Endometrium (tissue), 2 donors: ENCODE measurements at regions not wholly inside any gene's neighbourhood (a gene's known extent, or its start where the extent isn't known, plus 50 kb on each side); places are given as distances from the start of the nearest gene placed in this dataset.
"Not testable (repeated sequence)": the region's sequence is repeated elsewhere in the genome, so short reads cannot be mapped to it uniquely, and the experiment has no call there.

Experiments
- FAIRE-seq: peaks from 2 replicates; lab custom pipeline; 2012; peaks lifted over from hg19 to GRCh38; lab: Jason Lieb, UNC
- donor health status: control.
- donor health status: control.

DNA sequence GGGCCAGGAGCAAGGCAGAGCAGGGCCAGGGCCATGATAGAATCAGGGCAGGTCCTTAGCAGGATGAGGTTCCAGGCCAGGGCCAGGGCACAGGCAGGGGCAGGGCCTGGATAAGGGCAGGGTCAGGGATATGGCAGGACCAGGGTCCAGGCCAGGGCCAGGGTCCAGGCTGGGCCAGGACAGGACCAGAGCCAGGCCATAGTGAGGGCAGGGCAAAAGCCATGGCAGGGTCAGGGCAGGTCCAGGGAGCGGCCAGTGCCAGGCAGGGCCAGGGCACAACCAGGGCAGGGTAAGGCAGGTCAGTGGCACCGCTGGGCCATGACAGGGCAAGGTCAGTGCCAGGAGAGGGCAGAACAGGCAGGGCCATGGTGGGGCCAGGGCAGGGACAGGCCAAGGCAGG is 152.2 kb downstream of the LIPI start:
- no peak for FAIRE-seq

DNA sequence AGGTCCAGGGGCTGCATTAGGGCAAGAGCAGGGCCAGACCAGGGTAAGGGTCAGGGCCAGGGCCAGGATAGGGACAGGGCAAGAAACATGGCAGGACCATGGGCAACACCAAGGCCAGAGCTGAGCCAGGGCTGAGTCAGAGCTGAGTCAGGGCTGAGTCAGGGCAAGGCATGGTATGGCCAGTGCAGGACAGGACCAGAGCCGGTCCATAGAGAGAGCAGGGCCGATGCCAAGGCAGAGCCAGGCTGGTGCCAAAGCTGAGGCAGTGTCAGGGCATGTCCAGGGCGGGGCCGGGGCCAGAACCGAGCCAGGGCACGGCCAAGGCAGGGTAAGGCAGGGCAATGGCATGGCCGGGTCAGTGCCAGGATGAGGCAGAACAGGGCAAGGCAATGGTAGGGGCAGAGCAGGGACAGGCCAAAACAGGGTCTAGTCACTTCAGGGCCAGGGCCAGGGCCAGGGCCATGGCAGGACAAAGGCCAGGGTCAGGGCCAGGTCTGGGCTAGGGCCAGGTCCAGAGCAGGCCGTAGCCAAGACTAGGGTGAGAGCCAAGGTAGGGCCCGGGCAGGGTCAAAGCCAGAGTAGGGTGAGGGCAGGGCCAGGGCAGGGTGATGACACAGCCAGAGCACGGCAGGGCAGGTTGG is 152.8 kb downstream of the LIPI start:
- FAIRE-seq = not testable (repeated sequence)

DNA sequence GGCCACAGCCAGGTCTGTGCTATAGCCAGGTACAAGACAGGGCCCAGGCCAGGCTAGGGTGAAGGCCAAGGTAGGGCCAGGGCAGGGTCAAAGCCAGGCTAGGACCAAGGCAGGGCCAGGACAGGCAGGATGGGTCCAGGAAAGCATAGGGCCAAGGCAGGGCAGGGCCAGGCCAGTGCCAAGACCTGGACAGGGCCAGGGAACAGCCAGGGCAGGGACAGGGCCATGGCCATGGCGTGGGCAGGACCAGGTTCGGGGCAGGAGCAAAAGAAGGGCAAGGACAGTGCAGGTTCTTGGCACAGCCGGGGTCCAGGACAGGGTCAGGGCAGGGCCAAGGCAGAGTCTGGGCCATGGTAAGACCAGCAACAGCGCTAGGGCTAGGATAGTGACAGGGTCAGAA is 153.4 kb downstream of the LIPI start:
- no peak for FAIRE-seq

DNA sequence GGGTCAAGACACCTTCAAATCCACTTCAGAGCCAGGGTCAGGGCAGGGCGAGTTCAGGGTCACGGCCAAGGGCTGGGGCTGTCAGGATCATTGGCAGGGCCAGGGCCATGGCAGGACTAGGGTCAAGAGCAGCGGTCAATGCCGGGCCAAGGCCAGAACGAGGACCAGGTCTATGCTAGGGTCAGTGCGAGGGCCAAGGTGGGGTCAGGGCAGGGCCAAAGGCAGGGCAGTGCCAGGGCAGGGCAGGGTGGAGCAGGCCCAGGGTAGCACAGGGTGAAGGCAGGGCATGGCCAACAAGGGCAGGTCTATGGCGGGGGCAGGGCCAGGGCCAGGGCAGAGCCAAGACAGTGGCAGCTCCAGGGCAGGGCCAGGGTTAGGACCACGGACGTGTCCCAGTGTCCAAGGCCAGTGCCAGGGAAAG is 154.0 kb downstream of the LIPI start:
- FAIRE-seq = no peak

DNA sequence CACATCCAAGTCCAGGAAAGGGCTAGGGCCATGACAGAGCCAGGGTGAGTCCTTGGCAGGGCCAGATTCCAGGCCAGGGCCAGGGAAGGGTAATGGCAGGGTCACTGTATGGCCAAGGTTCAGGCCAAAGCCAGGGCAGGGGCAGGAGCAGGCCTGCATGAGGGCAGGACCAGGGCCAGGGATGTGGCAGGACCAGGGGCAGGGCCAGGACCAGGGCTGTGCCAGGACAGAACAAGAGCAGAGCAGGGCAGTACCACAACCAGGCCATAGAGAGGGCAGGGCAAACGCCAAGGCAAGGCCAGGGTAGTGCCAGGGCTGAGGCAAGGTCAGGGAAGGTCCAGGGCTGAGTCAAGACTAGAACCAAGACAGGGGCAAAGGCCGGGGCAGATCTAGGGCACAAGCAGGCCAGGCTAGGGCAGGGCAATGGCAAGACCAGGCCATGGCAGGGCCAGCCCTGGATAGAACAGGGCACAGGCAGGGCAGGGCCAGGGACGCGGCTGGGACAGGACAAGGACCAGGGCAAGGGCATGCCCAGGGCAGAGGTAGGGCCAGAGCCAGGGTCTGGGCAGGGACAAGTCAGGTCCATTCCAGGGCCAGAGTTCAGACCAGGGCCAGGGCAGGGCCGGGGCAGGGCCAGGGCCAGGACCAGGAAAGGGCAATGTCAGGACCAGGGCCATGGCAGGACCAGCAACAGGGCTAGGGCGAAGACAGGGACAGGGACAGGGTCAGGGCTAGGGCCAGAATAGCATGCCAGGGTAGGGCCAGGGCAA is 154.8 kb downstream of the LIPI start:
- not testable (repeated sequence) for FAIRE-seq

DNA sequence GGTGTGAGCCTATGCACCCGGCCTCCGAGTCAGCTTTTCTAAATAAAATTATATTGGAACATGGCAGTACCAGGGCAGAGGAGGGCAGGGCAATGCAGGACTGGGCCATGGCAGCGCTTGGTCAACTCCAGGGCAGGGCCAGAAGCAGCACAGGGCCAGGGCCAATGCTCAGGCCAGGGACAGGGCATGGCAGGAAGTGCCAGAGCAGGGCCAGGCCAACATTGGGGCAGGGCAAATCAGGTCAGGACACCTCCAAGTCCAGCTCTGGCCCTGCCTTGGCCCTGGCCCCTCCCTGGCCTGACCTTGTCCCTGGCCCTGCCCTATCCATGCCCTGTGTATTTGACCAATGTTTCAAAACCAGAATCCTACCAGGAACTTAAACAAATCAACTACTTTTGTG is 156.1 kb downstream of the LIPI start:
- FAIRE-seq = no peak

DNA sequence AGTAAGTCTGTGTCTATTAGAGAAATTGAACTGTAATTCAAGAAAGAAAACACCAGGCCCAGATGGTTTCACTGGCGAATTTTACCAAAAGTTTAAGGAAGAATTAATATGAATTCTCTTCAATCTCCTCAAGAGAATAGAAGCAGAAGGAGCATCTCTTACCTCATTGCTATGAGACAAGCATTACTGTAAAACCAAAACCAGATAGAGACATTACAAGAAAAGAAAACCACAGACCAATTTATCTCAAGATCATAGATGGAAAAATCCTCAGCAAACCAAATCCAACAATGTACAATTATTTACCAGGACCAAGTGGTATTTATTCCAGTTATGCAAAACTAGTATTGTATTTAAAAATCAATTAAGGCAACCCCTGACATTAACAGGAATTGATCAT is 160.6 kb downstream of the LIPI start:
- no peak for FAIRE-seq

DNA sequence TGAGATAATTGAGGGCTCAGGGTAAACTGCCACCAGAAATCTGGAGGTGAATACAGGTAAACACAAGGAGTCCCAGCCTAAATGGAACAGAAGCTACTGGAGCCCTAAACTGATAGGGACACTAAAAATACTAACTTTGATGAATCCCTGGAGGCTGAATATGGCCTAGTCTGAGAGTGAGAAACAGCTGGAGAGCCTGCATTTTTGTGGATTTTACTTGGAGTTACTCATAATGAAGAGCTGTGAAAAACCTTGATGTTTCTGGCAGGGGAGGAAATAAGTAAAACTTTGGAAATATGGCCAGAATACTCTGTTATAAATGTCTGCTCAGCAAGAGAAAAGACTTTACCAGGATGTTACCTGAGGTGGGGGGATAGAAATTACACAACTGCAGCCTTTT is 164.4 kb downstream of the LIPI start:
- no peak for FAIRE-seq

DNA sequence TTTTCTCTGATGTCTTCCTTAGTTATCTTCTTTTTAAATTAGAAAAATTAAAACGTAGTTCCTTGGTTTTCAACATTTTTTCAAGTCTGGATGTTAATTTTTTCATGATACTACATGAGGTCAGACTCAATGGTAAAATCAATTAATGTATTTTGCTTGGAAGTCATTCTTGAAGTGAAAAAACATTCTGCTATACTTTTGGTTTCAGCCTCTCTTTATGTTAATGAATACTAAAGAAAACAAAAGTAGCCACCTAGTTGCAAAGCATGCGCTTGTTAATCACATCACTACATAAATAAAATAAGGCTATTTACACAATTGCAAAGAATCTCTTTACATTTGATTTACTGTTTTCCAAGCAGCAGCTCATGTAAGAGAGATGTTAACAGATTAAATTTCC is 170.4 kb downstream of the LIPI start:
- no peak for FAIRE-seq

DNA sequence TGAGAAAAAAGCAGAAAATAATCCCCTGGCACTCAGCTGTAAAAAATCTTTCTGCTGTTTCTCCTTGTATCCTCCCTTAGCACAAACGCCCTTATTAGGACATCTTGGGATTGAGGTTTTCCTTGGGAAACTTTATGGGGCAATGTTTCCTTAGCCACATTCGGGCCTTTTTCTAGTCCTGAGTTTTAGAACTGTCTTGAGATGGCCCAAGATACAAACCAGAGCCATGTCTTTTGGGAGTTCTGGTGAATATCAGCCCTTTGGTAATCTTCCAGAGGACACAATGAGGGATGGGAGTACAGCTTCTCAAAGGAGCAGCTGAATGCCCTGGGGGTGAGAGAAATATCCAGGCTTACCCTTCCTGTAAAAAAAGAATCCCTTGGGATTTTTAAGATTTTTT is 182.1 kb downstream of the LIPI start:
- FAIRE-seq = peak; percentile 23

DNA sequence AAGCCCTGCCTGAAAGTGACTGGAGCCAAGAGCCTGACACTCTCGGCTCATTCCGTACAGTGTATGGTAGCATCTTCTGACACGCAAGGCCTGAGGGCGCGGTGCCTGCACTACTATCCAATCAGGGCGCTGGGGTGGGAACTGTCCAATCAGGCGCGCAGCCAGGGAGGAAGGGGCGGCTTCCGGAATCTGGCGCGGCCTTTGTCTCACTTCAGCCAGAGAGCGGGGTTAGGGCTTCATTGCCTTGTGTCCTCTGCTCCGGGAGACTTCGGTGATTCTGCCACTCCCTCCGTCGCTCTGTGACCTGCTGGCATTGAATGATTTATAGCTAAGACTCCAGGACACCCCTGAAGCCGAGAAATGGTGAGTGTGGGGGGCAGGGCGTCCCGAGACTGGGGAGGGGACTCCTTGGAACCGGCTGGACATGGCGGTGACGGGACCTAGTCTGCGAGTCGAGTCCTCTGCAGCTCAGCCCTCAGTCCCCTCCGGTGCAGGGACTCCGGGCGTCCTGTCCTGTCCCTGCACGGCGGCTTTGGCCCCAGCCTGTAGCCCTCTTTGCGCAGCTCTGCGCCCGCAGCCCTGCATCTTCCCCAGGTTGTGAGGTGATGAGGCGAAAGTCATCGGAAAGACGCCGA is 183.4 kb downstream of the LIPI start:
- peak; percentile 97 for FAIRE-seq

DNA sequence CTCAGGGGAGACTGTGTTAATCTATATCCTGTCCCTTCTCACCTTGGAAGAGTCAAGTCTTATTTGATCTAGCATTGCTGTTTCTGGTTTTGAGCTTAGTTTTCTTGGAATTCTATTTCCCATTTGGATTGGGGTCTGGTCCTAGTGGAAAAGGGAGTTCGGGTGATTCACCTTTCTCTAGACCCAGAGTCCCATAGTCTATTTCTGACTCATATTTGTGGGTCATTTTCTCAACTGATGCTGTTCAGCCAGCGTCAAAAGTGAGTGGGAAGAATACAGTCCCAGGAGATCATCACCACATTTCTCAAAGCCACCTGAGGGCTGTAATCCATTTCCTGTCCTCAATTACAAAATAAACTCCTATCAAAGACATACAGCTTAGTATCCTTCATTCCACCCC is 190.6 kb downstream of the LIPI start:
- not testable (repeated sequence) for FAIRE-seq

DNA sequence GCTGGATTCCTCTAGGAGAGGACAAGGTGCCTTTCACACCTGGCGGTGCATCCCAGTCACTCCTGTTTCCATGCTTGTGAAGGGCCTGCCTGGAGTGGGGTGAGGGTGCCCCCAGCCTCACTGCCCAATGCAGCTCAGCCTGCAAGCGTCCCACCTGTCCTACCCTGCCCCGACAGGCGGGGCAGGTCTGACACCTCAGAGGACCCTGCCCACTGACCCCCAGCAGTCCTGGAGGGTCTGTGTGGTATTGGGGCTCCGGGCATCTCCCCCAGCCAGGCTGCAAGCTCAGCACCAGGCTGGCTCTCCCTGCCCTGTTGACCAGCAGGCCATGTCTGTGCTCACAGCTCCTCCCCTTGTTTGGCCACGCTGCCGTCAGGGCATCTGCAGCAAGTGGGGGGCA is 194.9 kb downstream of the LIPI start:
- not testable (repeated sequence) for FAIRE-seq

DNA sequence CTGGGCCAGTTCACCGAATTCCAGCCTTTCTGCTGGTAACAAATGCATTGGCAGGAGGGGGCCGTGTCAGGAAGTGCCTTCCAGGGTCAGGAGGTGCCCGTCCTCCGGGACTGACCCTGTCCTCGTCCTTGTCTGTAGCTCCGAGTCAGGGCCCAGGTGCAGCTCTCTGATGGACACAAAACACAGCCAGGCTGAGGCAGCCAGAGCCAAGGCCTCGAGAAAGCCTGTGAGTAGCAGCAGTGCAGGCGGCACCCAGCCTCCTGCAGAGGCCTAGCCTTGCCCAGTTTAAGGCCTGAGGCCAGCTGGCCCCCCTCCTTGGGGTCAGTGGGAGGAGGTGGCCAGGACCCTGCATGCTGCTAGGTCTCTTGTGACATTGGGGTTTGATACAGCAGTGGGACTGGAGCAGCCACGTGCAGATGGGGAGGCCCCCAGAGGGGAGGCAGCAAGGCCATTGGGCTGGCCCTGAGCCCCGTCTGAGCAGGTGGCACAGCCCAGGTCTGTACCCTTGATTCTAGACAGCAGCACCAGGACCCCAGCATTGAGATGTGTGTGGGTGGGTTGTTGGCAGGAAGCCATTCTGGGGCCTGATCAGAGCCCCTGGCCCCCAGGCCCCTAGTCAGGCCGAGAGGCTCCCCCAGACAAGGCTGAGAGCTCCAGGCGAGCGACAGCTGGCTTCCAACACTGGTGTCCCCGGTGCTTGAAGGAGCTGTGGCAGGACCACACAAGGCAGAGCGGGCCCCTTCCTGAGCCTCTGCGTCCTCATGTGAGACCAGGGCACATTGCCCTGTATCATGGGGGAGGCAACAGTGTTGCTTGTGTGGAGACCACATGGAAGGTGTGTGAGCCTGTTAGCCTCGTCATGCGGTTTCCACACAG is 196.9 kb downstream of the LIPI start:
- not testable (repeated sequence) for FAIRE-seq

DNA sequence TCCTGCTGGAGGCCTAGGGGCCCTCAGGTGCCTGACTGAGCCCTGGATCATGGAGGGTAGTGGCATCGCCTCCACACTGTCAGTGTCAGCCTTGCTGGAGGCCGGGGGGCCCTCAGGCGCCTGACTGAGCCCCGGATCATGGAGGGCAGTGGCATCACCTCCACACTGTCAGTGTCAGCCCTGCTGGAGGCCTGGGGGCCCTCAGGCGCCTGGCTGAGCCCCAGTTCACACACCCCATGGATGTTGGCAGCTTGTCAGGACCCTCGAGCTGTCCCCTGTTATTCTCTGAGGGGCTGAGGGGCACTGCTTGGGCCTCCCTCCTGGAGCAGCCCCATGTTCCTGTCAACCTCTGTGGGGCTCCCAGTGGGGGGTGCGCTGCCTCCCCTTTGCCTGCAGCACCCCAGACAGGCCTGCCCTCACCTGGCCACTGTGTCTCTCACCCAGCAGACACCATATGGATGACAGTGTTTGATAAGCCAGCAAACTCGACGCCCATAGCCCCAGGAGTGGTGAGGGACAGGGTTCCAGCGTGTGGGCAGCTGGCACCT is 197.6 kb downstream of the LIPI start:
- no peak for FAIRE-seq

DNA sequence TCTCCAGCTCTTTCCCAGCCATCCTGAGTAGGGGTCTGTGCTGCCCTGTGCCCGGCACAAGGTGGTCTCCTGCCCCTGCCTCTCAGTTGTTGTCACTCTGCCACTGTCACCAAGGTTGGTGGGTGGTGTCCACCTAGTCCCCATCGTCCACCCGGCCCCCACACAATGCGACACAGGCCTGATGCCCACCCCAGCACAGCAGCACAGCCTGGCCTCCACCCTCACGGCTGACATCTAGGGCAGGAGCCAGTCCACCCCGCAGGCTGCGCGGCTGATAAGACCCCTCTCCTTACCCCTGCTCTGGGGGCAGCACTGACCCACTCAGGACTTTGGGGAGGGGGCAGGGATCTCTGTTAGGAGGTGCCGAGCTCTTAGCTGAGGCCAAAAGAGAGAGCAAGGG is 198.3 kb downstream of the LIPI start:
- FAIRE-seq = no peak

DNA sequence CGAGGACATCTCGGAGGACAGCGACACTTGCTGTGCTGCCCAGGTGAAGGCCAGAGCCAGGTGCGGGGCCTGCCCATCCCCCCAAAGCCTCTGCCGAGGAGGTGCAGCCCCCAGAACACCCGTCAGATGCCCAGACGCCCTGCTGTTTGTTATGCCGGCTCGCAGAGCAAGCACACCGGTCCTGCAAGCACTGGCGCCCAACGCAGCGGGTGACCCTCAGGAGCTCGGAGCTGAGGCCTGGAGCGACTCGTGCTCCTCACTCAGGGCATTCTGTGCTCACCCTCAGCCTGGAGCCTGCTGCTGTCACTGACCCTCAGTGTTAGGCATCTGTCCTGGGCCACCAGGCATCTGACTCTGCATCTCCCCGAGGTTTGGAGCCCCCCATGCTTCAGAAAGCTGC is 199.0 kb downstream of the LIPI start:
- FAIRE-seq = not testable (repeated sequence)

DNA sequence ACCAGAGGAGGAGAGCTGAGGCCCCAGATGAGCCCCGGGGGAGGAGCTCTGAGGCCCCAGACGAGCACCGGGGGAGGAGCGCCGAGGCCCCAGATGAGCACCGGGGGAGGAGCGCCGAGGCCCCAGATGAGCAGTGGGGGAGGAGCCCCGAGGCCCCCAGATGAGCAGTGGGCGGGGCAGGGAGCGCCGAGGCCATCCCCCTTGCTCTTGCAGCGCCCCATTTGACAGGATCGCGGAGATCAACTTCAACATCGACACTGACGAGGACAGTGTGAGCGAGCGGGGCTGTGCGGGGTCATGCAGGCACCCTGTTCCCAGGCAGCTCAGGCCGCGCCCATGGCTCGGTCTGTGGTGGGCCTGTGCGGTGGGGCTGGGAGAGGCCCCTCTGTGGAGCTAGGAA is 199.6 kb downstream of the LIPI start:
- FAIRE-seq = not testable (repeated sequence)

DNA sequence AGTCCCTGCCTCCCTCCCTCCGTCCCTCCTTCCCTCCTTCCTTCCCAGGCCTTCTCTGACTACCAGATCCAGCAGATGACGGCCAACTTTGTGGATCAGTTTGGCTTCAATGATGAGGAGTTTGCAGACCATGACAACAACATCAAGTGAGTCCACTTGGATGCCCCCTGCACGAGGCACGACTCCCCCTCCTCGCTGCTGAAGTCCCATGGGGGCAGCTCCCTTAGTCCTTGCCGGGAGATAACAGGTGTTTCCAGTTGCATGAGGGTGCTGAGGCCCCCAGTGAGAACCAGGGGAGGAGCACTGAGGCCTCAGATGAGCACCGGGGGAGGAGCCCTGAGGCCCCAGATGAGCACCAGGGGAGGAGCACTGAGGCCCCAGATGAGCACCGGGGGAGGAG is 200.0 kb downstream of the LIPI start:
- no peak for FAIRE-seq

DNA sequence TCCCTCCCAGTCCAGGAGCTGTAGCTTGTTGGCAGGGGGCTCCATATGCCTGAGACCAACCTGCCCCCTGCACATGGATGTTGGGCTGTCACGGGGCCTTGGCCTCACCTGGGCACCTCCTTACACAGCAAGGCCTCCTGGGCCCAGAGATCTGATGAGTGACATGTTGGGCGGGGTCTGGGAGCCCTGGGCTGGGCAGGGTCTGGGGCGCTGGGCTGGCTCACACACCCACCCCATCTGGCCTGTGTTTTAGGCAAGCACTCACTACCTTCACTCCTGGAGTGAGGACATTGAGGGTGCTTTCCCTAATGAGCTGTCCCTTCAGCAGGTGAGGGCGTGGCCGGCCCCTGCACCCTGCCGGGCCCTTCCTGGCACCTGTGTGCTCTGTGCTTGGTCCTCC is 200.8 kb downstream of the LIPI start:
- not testable (repeated sequence) for FAIRE-seq

DNA sequence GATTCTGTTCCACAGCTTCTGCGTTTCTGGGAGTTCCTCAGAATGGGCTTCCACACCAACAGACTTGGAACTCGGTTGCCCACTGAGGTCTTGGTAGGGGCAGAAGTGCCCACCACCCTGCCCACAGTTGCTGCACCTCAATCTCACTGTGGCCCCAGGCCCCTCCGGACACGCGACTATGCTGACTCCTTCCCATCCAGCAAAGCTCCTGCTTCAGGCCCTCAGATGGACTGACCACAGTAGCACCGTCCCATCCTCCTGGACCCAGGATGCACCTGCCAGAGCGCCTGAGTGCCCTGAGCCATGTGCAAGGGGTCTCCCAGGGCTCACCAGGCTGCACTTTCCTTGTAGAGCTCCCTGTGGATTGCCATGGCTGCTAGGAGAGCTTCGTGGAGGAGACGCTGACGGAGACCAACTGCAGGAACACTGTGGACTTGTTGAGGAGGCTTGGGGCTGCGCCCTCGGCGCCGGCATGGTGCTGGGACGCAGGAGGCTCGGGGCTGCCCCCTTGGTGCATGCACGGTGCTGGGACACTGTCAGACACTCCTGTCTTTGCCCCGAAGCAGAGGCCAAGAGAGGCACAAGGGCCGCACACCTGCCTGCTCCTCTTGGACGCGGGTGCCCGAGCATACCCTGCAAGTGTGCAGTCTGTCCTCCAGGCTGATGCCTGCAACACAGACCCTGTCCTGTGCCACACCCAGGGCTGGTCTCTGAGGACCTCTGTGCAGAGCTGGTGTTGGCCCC is 201.3 kb downstream of the LIPI start:
- FAIRE-seq = not testable (repeated sequence)
